GM21360 (cell line): ENCODE measurements at regions not wholly inside any gene's neighbourhood (a gene's known extent, or its start where the extent isn't known, plus 50 kb on each side); places are given as distances from the start of the nearest gene placed in this dataset.

Experiments used
- ATAC-seq: cut with Tn5 transposase; IDR thresholded peaks from one replicate; pipeline ENCODE4 v1.9.1; 2021; ENCODE audit warnings: mild to moderate bottlenecking, moderate library complexity; ENCODE audit not compliant: unreplicated experiment

DNA sequence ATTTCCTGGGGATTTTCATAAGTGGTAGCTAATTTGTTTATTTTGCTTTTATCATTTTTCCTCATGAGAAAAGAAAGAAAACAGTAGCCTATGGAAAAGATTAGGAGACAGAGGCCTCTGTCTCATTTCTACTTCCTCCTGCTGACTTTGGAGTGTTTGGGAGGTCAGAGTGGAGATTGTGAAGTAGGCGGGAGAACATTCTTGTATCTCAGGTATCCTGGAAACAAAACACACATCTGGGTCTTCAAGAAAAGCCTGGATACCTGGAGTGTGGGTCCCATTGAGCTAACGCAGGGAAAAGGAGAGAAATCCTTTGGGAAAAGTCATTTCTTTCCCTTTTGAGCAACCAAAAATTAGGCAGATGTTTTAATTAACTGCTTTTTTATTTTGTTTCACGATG lies 161.5 kb upstream of the DMAC1 start:
- no peak for ATAC-seq

DNA sequence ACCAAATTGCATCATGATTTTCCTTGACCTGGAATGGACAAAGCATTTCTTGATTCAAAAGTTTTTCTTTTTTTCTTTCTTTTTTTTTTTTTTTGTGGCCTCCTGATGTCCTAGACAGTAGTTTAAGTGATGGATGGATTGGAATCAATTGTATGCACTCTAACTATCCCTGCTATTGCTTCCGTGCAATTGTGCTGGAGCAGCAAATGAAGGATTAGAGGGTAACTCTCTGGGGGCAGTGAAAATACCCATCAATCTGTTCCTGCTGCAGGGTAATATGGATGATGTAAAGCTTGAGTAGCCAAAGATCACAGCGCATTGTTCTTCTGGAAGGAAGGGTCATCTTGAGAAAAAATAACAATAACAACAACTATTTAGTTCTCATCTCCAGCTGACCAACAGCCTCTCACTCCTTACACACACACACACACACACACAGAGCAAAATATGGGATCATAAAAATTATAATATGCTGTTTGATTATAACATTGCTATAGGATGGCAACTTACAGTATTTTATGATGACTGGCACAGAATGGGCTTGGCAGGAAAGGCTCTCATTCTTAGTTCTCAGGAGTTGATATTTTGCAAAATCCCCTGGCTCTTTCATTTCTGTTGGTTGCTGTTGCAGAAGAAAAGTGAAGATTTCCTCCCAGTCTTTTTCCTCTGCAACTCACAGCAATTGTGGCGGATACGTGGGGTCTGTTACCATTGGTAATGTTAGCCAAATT lies 160.9 kb upstream of the DMAC1 start:
- no peak for ATAC-seq

- no peak for ATAC-seq
These were observed 158.2 kb upstream of the DMAC1 start for GRCh38 chr9:7957803-7958202.

- ATAC-seq = no peak
These were observed 148.0 kb upstream of the DMAC1 start for GRCh38 chr9:7947577-7947976.

- ATAC-seq = no peak
These were observed 146.9 kb upstream of the DMAC1 start for GRCh38 chr9:7946458-7946857.

DNA sequence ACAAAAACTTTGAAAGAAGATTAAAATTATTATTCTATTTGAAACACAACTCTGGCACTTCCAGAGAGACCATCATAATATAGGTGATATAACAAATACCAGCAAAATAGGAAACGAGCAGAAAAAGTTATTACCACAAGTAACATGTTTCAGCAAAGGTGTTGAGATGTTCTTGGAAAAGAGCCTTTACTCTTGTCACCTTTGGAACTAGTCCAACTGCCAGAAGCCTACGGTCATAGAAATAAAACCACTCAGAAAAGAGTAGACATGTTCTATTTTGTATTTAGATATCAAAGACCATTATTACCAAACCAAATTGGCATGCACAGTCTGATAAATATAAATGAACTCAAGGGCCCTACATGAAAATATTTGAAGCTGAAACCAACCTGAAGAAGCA lies 145.0 kb upstream of the DMAC1 start:
- no peak for ATAC-seq

DNA sequence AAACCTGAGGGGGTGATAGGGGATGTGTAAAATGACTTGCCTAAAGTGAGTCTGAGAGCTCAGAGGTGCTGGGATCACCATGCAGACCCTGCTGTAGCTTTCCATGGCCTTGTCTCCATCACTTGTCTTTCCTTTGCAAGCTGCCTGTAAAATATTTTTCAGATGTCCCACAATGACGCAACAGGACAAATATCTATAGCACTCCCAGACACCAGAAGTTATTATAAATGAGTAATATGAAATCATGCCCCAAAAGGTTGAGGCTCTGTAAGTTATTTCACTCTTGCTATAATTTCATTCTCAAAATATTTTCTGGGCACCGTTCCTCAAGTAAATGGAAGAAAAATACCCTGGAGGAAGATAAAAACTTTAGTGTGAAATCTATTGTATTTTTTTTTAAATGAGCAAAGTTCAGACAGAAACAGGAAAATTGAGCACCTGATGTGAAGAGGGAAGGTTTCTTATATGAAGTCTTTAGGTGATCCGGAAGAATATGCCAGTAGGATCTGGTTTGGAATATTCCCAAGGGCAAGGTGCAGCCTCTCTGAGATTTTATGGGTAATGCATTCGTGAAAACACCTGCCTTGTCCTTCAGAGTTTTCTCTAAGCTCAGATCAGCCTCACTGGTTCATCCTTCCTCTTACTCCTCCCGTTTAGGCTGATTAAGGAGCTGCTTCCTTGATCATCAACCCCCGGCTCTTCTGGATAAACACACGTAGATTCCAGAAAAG lies 138.3 kb upstream of the DMAC1 start:
- ATAC-seq = no peak

DNA sequence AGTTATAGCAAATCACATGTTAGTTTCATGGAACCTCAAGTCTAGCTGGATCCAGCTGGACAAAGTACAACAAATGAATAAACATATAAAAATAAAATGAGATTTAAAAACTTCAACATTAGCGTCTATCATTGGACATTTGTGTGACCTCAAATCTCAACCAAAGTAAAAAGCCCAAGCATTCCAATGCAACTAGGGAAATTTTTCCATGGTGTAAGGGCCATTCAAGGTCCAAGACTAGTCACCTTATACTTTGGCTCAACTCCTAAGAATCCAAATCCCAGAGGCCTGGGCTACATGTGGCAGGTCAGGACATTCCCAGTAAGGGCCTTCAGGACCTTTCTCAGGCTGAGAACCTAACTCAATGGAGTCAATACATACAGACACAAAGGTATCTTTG lies 137.4 kb upstream of the DMAC1 start:
- no peak for ATAC-seq

DNA sequence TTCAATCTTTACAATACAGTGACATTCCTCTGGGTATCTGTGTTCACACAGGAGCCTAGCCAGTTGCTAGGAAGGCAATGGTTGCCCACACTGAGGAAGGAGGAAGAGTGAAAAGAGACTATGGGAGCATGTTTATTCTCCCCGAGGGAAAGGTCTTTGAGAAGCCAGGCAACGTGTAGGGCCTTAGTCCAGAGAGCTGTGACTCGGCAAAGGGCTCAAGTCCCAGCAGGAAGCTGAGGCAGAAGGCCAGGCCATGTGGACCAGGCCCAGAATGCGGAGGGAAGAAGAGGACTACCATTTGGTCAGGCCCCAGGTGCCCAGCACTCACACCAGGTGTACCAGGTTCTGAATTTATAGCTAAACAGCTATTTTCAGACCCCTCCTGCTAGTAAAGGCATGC lies 136.6 kb upstream of the DMAC1 start:
- ATAC-seq = no peak

- no peak for ATAC-seq
These were observed 136.1 kb upstream of the DMAC1 start for GRCh38 chr9:7935681-7936080.

DNA sequence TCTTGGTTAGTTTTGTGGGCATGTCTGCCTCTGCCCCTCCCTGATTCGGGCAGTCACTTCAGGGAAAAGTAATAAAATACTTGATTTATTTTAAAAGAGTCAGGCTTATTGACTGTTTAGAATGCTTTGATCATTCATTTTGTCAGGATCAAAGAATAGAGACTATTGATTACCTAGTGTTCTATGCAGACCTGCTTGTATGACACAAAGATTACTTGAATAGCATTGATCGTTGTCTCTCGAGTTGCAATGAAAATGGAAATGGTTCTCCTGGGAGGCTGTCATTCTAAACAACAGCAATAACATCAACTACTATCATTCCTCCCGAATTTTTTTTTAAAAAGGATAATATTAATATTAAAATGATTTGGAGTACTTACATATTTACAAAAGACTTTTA lies 133.2 kb upstream of the DMAC1 start:
- ATAC-seq = no peak

DNA sequence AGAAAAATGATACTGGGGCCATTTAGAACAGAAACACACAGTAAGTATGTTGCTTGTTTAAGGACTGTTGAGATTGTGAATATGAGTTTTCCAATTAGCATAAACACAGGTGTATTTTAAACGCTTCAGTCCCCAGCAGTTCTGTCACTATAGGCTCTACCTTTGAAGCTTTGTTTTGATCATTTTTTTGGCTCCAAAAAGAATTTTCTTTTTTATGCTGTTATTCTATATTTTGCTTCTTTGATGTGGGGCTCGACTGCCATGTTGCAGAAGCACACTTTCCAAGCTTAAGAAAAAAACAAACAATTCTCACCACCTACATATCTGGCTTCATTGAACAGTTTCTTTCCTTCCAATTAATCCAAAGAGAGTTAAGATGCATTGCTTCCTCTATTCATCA lies 131.0 kb upstream of the DMAC1 start:
- ATAC-seq = no peak

DNA sequence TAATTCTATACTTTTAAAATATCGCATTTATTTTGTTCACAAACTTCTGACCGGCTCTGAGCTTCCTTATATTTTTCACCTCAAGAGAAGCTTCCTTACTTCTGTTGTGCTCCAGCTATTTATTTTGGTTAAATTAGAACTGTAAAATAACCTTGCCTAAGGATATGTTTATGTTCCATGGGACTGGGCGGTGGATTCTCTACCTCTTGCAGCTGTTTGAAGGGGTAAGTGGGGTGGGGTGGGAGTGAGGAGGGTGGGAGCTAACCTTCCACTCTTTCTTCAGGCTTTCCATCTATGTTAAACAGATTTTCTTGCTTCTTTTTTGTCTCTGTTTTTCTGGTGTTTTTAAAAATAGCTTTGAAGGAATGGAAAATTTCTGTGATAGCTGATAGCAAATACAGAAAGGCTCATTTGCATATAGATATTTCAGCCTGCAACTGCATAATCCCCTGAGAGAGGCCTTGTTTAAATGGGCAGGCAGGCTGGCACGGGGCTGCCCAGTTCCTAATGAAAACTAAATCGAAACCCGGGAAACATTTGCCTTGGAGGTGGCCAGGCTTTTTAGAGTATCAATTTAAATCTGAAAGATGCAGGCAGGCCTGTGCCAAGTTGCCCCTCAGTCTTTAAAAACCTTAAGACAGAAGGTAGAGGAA lies 122.1 kb upstream of the DMAC1 start:
- no peak for ATAC-seq

GRCh38 chr9:7912037-7912535 lies 112.5 kb upstream of the DMAC1 start:
- no peak for ATAC-seq

- no peak for ATAC-seq
These were observed 110.9 kb upstream of the DMAC1 start for GRCh38 chr9:7910426-7911020.

DNA sequence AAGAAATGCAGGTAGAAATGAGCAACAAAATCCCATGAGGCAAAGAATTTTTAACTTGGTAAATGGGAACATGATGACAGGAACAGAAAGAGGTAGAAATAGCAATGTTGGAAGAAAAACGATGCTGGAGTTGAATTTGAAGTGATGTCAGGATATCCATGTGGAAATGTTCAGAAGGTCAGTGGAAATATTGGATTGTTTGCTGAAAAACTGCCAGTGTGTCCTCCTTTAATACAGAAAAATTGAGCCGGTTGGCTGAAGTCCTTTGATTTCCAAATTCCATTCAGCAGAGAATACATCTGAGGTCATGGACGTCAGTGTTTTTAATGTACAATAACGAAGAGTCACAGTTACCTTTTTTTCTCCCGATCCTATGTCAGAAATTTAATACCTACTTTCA lies 110.0 kb upstream of the DMAC1 start:
- no peak for ATAC-seq

GRCh38 chr9:7907551-7908337 lies 108.2 kb upstream of the DMAC1 start:
- no peak for ATAC-seq

GRCh38 chr9:7906783-7907550 lies 107.4 kb upstream of the DMAC1 start:
- ATAC-seq = no peak

GRCh38 chr9:7901621-7902020 lies 102.0 kb upstream of the DMAC1 start:
- no peak for ATAC-seq

DNA sequence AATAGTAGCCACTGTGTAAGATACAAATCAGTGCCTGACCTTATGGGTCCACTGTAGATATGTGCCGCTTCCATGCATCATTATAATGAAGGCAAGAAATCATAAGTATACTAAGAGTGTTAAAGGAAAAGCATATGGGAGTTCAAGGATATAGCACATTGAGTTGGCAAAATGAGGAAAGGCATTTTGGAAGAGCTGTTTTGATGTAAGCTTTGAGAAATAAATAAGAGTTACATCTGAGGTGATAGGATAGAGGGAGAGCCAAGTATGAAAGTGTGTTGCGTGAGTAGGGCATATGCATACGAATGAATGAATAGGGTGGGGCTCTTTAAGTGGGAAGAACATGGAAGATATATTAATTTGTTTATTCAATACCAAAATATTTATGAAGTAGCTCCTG lies 101.0 kb upstream of the DMAC1 start:
- no peak for ATAC-seq
